Caco-2 (cell line): ENCODE measurements at regions not wholly inside any gene's neighbourhood (a gene's known extent, or its start where the extent isn't known, plus 50 kb on each side); places are given as distances from the start of the nearest gene placed in this dataset.
A peak's percentile ranks its signal among the peaks of the same experiment; 100 is the strongest.

Source experiments
- BruUV-seq: library from RNA; stranded (reverse); fragments of 400-500 nt; replicated peaks from 2 replicates; lab custom pipeline; 2021; lab: Mats Ljungman, UMichigan
- CTCF ChIA-PET: fragments of 300-600 bp; sonication (Branson Sonifier 250); formaldehyde crosslinking; loops from one replicate; lab custom pipeline; 2022; ENCODE audit warnings: antibody characterized with exemption; lab: Charles Lee
- POLR2A ChIA-PET: fragments of 300-600 bp; sonication (Branson Sonifier 250); formaldehyde crosslinking; loops from one replicate; lab custom pipeline; 2022; ENCODE audit warnings: antibody characterized with exemption; lab: Charles Lee
- DNase-seq, 2 experiments: peaks; one replicate each; pipeline versions ENCODE4 v3.0.0 to v3.0.0-alpha.2; 2020 to 2022
- H3K27me3 ChIP-seq: replicated peaks from 2 replicates; pipeline ENCODE4 v1.6.0; 2011; ENCODE audit warnings: low read length; ENCODE audit not compliant: control insufficient read depth, insufficient read depth
- H3K36me3 ChIP-seq: 2 replicates; pipeline ENCODE4 v1.5.1; 2011; ENCODE audit warnings: low read length; ENCODE audit not compliant: control insufficient read depth, insufficient read depth
- H3K4me1 ChIP-seq: fragments of 250-450 bp; sonication (Bioruptor Pico); 2 replicates; pipeline ENCODE4 v1.5.1; 2020; ENCODE audit warnings: mild to moderate bottlenecking
- H3K4me3 ChIP-seq: 2 replicates; pipeline ENCODE4 v1.5.1; 2011; ENCODE audit warnings: low read depth, mild to moderate bottlenecking, control low read depth, low read length
- H3K9me3 ChIP-seq: fragments of 250-450 bp; sonication (Bioruptor Pico); 2 replicates; pipeline ENCODE4 v1.5.1; 2020; ENCODE audit warnings: mild to moderate bottlenecking, moderate library complexity
- H3K27ac Mint-ChIP-seq: one replicate; pipeline ENCODE4 v1.8.0; 2022; ENCODE audit warnings: mixed read lengths; ENCODE audit not compliant: unreplicated experiment
- H3K27me3 Mint-ChIP-seq: one replicate; pipeline ENCODE4 v1.8.0; 2022; ENCODE audit warnings: mixed read lengths; ENCODE audit not compliant: insufficient read depth, unreplicated experiment
- H3K36me3 Mint-ChIP-seq: one replicate; pipeline ENCODE4 v1.8.0; 2022; ENCODE audit warnings: mild to moderate bottlenecking, mixed read lengths; ENCODE audit not compliant: insufficient read depth, unreplicated experiment
- H3K4me1 Mint-ChIP-seq: one replicate; pipeline ENCODE4 v1.8.0; 2022; ENCODE audit warnings: low read depth, mixed read lengths; ENCODE audit not compliant: unreplicated experiment
- H3K4me3 Mint-ChIP-seq: one replicate; pipeline ENCODE4 v1.8.0; 2022; ENCODE audit warnings: mild to moderate bottlenecking, moderate library complexity, mixed read lengths; ENCODE audit not compliant: unreplicated experiment
- H3K9me3 Mint-ChIP-seq: one replicate; pipeline ENCODE4 v1.8.0; 2022; ENCODE audit warnings: mixed read lengths; ENCODE audit not compliant: unreplicated experiment
- intact Hi-C: fragments of 100-400 bp; cut with micrococcal nuclease; formaldehyde crosslinking; loops from one replicate; pipeline ENCODE4 v1.10.0; 2022; ENCODE audit not compliant: unreplicated experiment
- TF ChIP-seq, protein P1 (sequence below), 2 experiments: fragments of 200-600 bp in 1 of 2; IDR thresholded peaks; 1 replicate in 1 of 2; 2 replicates in 1 of 2; pipeline versions ENCODE4 v1.5.1 to v1.8.0; 2011 to 2022; ENCODE audit warnings: antibody characterized with exemption in 1 of 2, control low read depth in 1 of 2, inconsistent platforms in 1 of 2, low read depth in 1 of 2, low read length in 1 of 2, mild to moderate bottlenecking in 1 of 2, moderate library complexity in 1 of 2; ENCODE audit not compliant: insufficient read depth in 1 of 2, severe bottlenecking in 1 of 2, unreplicated experiment in 1 of 2

DNA sequence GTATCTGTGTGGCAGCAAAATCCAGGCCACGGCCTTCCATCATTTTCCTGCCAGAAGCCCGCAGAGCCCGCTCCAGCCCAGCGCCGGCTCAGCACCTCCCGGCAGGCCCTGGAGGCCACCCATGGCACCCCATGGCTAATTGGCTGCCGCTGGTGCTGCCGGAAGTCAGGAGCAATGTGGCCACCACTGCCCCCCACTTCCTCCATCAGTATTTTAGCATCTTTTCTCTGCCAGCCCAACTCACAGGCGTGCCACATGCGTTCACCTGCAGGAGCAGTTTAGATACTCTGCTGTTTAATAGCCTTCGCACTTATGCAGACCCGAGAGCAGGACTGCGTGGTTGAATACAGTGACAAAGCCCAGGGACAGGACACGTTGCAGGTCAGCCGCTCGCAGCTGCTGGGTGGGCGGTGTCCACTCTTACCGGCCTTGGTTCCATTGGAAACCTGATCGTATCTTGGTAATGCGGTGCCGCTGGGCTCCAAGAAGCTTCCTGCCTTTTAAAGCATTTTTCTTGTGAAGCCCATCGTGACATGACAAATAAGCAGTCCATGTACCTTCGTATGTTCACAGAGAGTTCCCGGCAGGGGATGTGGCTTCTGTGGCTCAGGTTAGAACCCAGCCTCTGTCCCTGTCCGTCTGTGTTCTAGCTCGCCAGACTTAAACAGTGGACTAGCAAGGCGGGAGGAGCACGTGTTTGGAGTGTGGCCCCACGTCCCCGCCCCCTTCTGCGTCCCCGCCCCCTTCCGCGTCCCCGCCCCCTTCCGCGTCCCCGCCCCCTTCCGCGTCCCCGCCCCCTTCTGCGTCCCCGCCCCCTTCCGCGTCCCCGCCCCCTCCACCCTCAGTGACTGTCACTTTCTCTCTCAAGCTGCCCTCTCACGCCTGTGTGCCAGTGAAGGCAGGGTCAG is 162.0 kb upstream of the SOX1 start:
- no peaks in the 10 kb centered on the region for H3K9me3 ChIP-seq
- intact Hi-C loops = no loop called here
- DNase-seq = peak in 1 of 2 experiments; percentile 32
- Mint-ChIP-seq H3K4me1 (no peaks in the 10 kb centered on the region), H3K9me3 (no peaks in the 10 kb centered on the region), H3K36me3 (no peaks in the 10 kb centered on the region), H3K27me3 (peaks cover 22% of the 10 kb centered on the region), H3K4me3 (no peak overlapping the region), H3K27ac (no peak overlapping the region)
- no peaks in the 10 kb centered on the region for H3K27me3 ChIP-seq
- no TSS peak for BruUV-seq
- ChIA-PET CTCF (no interaction called here), POLR2A (no interaction called here)
- H3K4me1 ChIP-seq = no peaks in the 10 kb centered on the region
- H3K4me3 ChIP-seq = no peak overlapping the region
- TF ChIP-seq, protein P1, sequence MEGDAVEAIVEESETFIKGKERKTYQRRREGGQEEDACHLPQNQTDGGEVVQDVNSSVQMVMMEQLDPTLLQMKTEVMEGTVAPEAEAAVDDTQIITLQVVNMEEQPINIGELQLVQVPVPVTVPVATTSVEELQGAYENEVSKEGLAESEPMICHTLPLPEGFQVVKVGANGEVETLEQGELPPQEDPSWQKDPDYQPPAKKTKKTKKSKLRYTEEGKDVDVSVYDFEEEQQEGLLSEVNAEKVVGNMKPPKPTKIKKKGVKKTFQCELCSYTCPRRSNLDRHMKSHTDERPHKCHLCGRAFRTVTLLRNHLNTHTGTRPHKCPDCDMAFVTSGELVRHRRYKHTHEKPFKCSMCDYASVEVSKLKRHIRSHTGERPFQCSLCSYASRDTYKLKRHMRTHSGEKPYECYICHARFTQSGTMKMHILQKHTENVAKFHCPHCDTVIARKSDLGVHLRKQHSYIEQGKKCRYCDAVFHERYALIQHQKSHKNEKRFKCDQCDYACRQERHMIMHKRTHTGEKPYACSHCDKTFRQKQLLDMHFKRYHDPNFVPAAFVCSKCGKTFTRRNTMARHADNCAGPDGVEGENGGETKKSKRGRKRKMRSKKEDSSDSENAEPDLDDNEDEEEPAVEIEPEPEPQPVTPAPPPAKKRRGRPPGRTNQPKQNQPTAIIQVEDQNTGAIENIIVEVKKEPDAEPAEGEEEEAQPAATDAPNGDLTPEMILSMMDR (IDR thresholded peaks at IDR 0.05; ENCODE audit: insufficient read depth in 1 of 2, low read depth in 1 of 2, low read length in 1 of 2, severe bottlenecking in 1 of 2, unreplicated experiment in 1 of 2) = no peak
- no peaks in the 10 kb centered on the region for H3K36me3 ChIP-seq

DNA sequence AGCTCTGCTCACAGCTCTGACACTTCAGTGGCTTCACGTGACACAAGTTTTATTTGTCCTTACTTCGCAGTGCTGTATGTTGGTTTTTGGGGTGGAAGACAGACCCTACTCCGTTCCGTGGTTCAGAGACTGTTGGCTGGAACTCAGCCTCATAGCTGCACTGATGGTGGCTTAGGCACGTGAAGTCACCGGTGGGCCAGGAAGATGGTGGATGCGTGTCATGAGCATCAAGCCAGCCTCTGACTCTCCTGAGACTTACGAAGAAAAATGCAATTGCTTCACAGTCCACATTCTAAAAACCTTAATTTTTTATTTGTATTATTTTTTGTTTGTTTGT is 161.4 kb upstream of the SOX1 start:
- no peaks in the 10 kb centered on the region for H3K4me1 Mint-ChIP-seq
- CTCF ChIA-PET = no interaction called here

DNA sequence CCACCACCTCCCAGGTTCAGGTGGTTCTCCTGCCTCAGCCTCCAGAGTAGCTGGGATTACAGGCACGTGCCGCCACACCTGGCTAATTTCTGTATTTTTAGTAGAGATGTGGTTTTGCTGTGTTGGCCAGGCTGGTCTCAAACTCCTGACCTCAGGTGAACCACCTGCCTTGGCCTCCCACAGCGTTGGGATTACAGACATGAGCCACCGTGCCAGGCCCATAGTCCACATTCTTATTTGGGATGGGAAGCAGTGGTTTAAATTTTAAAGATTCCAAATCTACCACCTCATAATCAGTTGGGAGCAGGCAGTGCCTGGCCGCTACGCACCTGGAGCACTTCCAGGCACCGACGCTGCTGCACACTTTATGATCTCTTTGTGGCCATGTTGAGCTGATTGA is 160.6 kb upstream of the SOX1 start:
- Histone ChIP-seq H3K9me3 (no peaks in the 10 kb centered on the region), H3K27me3 (no peaks in the 10 kb centered on the region), H3K36me3 (no peaks in the 10 kb centered on the region), H3K4me3 (no peak overlapping the region), H3K4me1 (no peaks in the 10 kb centered on the region)
- H3K4me3 Mint-ChIP-seq = no peak overlapping the region
- no TSS peak for BruUV-seq
- H3K27me3 Mint-ChIP-seq = peaks cover 20% of the 10 kb centered on the region
- no peaks in the 10 kb centered on the region for H3K36me3 Mint-ChIP-seq
- CTCF ChIA-PET = no interaction called here
- DNase-seq = no peak
- intact Hi-C loops = no loop called here
- POLR2A ChIA-PET = no interaction called here
- TF ChIP-seq, protein P1 (IDR thresholded peaks at IDR 0.05; ENCODE audit: insufficient read depth in 1 of 2, low read depth in 1 of 2, low read length in 1 of 2, severe bottlenecking in 1 of 2, unreplicated experiment in 1 of 2) = no peak
- H3K9me3 Mint-ChIP-seq = no peaks in the 10 kb centered on the region
- no peaks in the 10 kb centered on the region for H3K4me1 Mint-ChIP-seq
- H3K27ac Mint-ChIP-seq = no peak overlapping the region

More for the DNA sequence above, 161.4 kb upstream of the SOX1 start:
- Histone ChIP-seq H3K9me3 (no peaks in the 10 kb centered on the region), H3K27me3 (no peaks in the 10 kb centered on the region), H3K36me3 (no peaks in the 10 kb centered on the region), H3K4me1 (no peaks in the 10 kb centered on the region), H3K4me3 (no peak overlapping the region)
- no peaks in the 10 kb centered on the region for H3K36me3 Mint-ChIP-seq
- TF ChIP-seq, protein P1 (IDR thresholded peaks at IDR 0.05; ENCODE audit: insufficient read depth in 1 of 2, low read depth in 1 of 2, low read length in 1 of 2, severe bottlenecking in 1 of 2, unreplicated experiment in 1 of 2) = no peak
- BruUV-seq = no TSS peak
- H3K4me3 Mint-ChIP-seq = no peak overlapping the region
- H3K9me3 Mint-ChIP-seq = no peaks in the 10 kb centered on the region
- POLR2A ChIA-PET = no interaction called here
- DNase-seq = no peak
- intact Hi-C loops = no loop called here
- peaks cover 23% of the 10 kb centered on the region for H3K27me3 Mint-ChIP-seq
- no peak overlapping the region for H3K27ac Mint-ChIP-seq
